ENCODE measurements at regions not wholly inside any gene's neighbourhood (a gene's known extent, or its start where the extent isn't known, plus 50 kb on each side); places are given as distances from the start of the nearest gene placed in this dataset.

DNA sequence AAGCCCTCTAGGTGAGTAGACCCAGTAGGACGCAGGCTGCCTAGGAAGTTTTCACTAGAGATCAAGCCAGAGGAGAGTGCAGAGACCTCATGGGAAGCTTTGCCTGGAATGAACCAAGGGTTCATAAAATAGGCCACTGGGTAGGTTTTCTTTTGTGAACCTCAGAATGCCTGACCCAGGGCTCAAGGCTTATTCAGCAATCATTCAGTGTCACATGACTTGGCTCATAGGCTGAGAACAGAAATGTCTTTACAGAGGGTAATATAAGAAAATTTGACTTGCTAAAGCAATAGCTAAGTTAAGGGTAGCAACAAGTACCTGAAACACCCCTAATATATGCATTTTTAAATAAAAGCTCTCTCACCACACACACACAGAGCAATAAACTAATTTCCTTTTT lies 132.6 kb downstream of the RAB38 start:
- TF ChIP-seq EZH2phosphoT487 (IDR thresholded peaks at IDR 0.05; ENCODE audit: borderline replicate concordance), result no peak
- no peak for TF ChIP-seq CTCF (conservative IDR thresholded peaks at IDR 0.05; ENCODE audit: low read length)
